ENCODE measurements at regions not wholly inside any gene's neighbourhood (a gene's known extent, or its start where the extent isn't known, plus 50 kb on each side); places are given as distances from the start of the nearest gene placed in this dataset.

GRCh38 chr2:150977296-150977695 lies 284.4 kb downstream of the RBM43 start:
- no peak for TF ChIP-seq CTCF (IDR thresholded peaks at IDR 0.05; ENCODE audit: extremely low read depth, missing control alignments)
- DNase-seq (ENCODE audit: low spot score), result no peak

GRCh38 chr2:150976604-150977003 lies 285.1 kb downstream of the RBM43 start:
- no peak for TF ChIP-seq CTCF (IDR thresholded peaks at IDR 0.05; ENCODE audit: extremely low read depth, missing control alignments)
- no peak for DNase-seq (ENCODE audit: low spot score)

- TF ChIP-seq CTCF (IDR thresholded peaks at IDR 0.05; ENCODE audit: extremely low read depth, missing control alignments), result no peak
- no peak for DNase-seq (ENCODE audit: low spot score)
These were observed 286.8 kb downstream of the RBM43 start for GRCh38 chr2:150974864-150975263.

GRCh38 chr2:150974234-150974633 lies 287.4 kb downstream of the RBM43 start:
- no peak for DNase-seq (ENCODE audit: low spot score)
- no peak for TF ChIP-seq CTCF (IDR thresholded peaks at IDR 0.05; ENCODE audit: extremely low read depth, missing control alignments)

- no peak for TF ChIP-seq CTCF (IDR thresholded peaks at IDR 0.05; ENCODE audit: extremely low read depth, missing control alignments)
- DNase-seq (ENCODE audit: low spot score), result no peak
These were observed 289.8 kb downstream of the RBM43 start for GRCh38 chr2:150971910-150972309.

- TF ChIP-seq CTCF (IDR thresholded peaks at IDR 0.05; ENCODE audit: extremely low read depth, missing control alignments), result no peak
- no peak for DNase-seq (ENCODE audit: low spot score)
These were observed 298.3 kb downstream of the RBM43 start for GRCh38 chr2:150963336-150963735.

- TF ChIP-seq CTCF (IDR thresholded peaks at IDR 0.05; ENCODE audit: extremely low read depth, missing control alignments), result no peak
- DNase-seq (ENCODE audit: low spot score), result no peak
These were observed 306.4 kb downstream of the RBM43 start for GRCh38 chr2:150955231-150955630.
